GM23338 (cell line): ENCODE measurements at regions not wholly inside any gene's neighbourhood (a gene's known extent, or its start where the extent isn't known, plus 50 kb on each side); places are given as distances from the start of the nearest gene placed in this dataset.

ENCODE experiments used
- ATAC-seq: fragments of 200-7000 bp; cut with Tn5 transposase; 3 replicates; pipeline ENCODE4 v1.9.1; 2020
- DNase-seq: peaks from one replicate; pipeline ENCODE4 v3.0.0-alpha.2; 2015; ENCODE audit warnings: low spot score
- H2AFZ ChIP-seq: fragments of 200-600 bp; sonication (generic); 2 replicates; pipeline ENCODE4 v1.8.0; 2016; ENCODE audit warnings: antibody characterized with exemption, mild to moderate bottlenecking, moderate library complexity
- H3F3A ChIP-seq: fragments of 200-600 bp; sonication (generic); replicated peaks from 2 replicates; pipeline ENCODE4 v1.8.0; 2017; ENCODE audit warnings: antibody characterized with exemption, mixed run types, low read depth
- H3K27ac ChIP-seq: fragments of 200-600 bp; sonication (generic); 2 replicates; pipeline ENCODE4 v1.6.1; 2016; ENCODE audit warnings: low read depth
- H3K27me3 ChIP-seq: fragments of 200-600 bp; sonication (generic); 2 replicates; pipeline ENCODE4 v1.8.0; 2016; ENCODE audit warnings: mild to moderate bottlenecking, mixed run types, moderate library complexity; ENCODE audit not compliant: insufficient read depth
- H3K36me3 ChIP-seq: fragments of 200-600 bp; sonication (generic); 2 replicates; pipeline ENCODE4 v1.8.0; 2016; ENCODE audit warnings: mild to moderate bottlenecking; ENCODE audit not compliant: insufficient read depth
- H3K4me1 ChIP-seq: fragments of 200-600 bp; sonication (generic); 2 replicates; pipeline ENCODE4 v1.8.0; 2016; ENCODE audit warnings: mild to moderate bottlenecking, moderate library complexity; ENCODE audit not compliant: insufficient read depth
- H3K4me2 ChIP-seq: fragments of 200-600 bp; sonication (generic); 2 replicates; pipeline ENCODE4 v1.7.1; 2017; ENCODE audit warnings: mixed run types
- H3K4me3 ChIP-seq: fragments of 200-600 bp; sonication (generic); 2 replicates; pipeline ENCODE4 v1.6.1; 2016; ENCODE audit warnings: mixed run types
- H3K79me2 ChIP-seq: fragments of 200-600 bp; sonication (generic); replicated peaks from 2 replicates; pipeline ENCODE4 v1.8.0; 2017; ENCODE audit warnings: mild to moderate bottlenecking; ENCODE audit not compliant: insufficient read depth
- H3K9me2 ChIP-seq: fragments of 200-600 bp; sonication (generic); 2 replicates; pipeline ENCODE4 v1.8.0; 2017; ENCODE audit not compliant: insufficient read depth
- H4K20me1 ChIP-seq: fragments of 200-600 bp; sonication (generic); replicated peaks from 2 replicates; pipeline ENCODE4 v1.8.0; 2017; ENCODE audit warnings: mild to moderate bottlenecking; ENCODE audit not compliant: insufficient read depth
- H3K27ac Mint-ChIP-seq: 2 replicates; pipeline ENCODE4 v1.8.0; 2020; ENCODE audit warnings: inconsistent platforms, mild to moderate bottlenecking, moderate library complexity, mixed read lengths
- H3K27me3 Mint-ChIP-seq: 3 replicates; pipeline ENCODE4 v1.8.0; 2022; ENCODE audit warnings: low read depth, mild to moderate bottlenecking, moderate library complexity, mixed read lengths, inconsistent platforms; ENCODE audit not compliant: insufficient read depth, poor library complexity
- H3K36me3 Mint-ChIP-seq: 3 replicates; pipeline ENCODE4 v1.8.0; 2021; ENCODE audit warnings: low read depth, mild to moderate bottlenecking, inconsistent platforms, moderate library complexity, mixed read lengths
- H3K4me1 Mint-ChIP-seq: 3 replicates; pipeline ENCODE4 v1.8.0; 2020; ENCODE audit warnings: mild to moderate bottlenecking, inconsistent platforms, mixed read lengths
- H3K4me3 Mint-ChIP-seq: 3 replicates; pipeline ENCODE4 v1.8.0; 2021; ENCODE audit warnings: moderate library complexity, mild to moderate bottlenecking, inconsistent platforms, mixed read lengths
- H3K9me3 Mint-ChIP-seq: 3 replicates; pipeline ENCODE4 v1.8.0; 2020; ENCODE audit warnings: moderate library complexity, mild to moderate bottlenecking, inconsistent platforms, mixed read lengths
- CREB1 ChIP-seq: fragments of 250-450 bp; sonication (Bioruptor Pico); IDR thresholded peaks from 2 replicates; pipeline ENCODE4 v1.5.0; 2020; ENCODE audit warnings: low read depth, mild to moderate bottlenecking, moderate library complexity
- EZH2 ChIP-seq: fragments of 200-600 bp; sonication (generic); IDR thresholded peaks from one replicate; pipeline ENCODE4 v1.8.0; 2017; ENCODE audit warnings: antibody characterized with exemption, mild to moderate bottlenecking, low read depth; ENCODE audit not compliant: unreplicated experiment
- EZH2phosphoT487 ChIP-seq: fragments of 200-600 bp; sonication (generic); IDR thresholded peaks from one replicate; pipeline ENCODE4 v1.8.1; 2018; ENCODE audit warnings: antibody characterized with exemption; ENCODE audit not compliant: unreplicated experiment
- JUNB ChIP-seq: IDR thresholded peaks from one replicate; pipeline ENCODE4 v1.6.1; 2016; ENCODE audit warnings: antibody characterized with exemption; ENCODE audit not compliant: unreplicated experiment
- NANOG ChIP-seq: IDR thresholded peaks from 2 replicates; pipeline ENCODE4 v1.6.1; 2016; ENCODE audit warnings: antibody characterized with exemption, borderline replicate concordance
- POLR2AphosphoS5 ChIP-seq: IDR thresholded peaks from 2 replicates; pipeline ENCODE4 v1.6.1; 2016; ENCODE audit warnings: antibody characterized with exemption, low read depth
- STAT1 ChIP-seq: IDR thresholded peaks from one replicate; pipeline ENCODE4 v1.6.1; 2016; ENCODE audit warnings: antibody characterized with exemption; ENCODE audit not compliant: unreplicated experiment
- ZNF114 ChIP-seq: fragments of 250-450 bp; sonication (Bioruptor Pico); IDR thresholded peaks from 2 replicates; pipeline ENCODE4 v1.5.0; 2020; ENCODE audit warnings: mild to moderate bottlenecking, moderate library complexity
- ZNF331 ChIP-seq: fragments of 250-450 bp; sonication (Bioruptor Pico); IDR thresholded peaks from 2 replicates; pipeline ENCODE4 v1.5.0; 2020; ENCODE audit warnings: low read depth, mild to moderate bottlenecking, moderate library complexity
- TF ChIP-seq, protein P1 (sequence below): IDR thresholded peaks from 2 replicates; pipeline ENCODE4 v1.6.1; 2016; ENCODE audit warnings: antibody characterized with exemption
- TF ChIP-seq, protein P2 (sequence below): IDR thresholded peaks from one replicate; pipeline ENCODE4 v1.6.1; 2018; ENCODE audit warnings: antibody characterized with exemption; ENCODE audit not compliant: unreplicated experiment
- TF ChIP-seq, protein P3 (sequence below): fragments of 250-450 bp; sonication (Bioruptor Pico); IDR thresholded peaks from 2 replicates; pipeline ENCODE4 v1.5.0; 2020; ENCODE audit warnings: mild to moderate bottlenecking, moderate library complexity
- TF ChIP-seq, protein P4 (sequence below), 2 experiments: fragments of 200-600 bp in 1 of 2; sonication (generic) in 1 of 2; conservative IDR thresholded peaks; 2 replicates each; pipeline versions ENCODE4 v1.5.1 to v1.6.1; 2016 to 2017; ENCODE audit warnings: antibody characterized with exemption in 2 of 2, low read depth in 2 of 2, mild to moderate bottlenecking in 2 of 2, moderate library complexity in 1 of 2

DNA sequence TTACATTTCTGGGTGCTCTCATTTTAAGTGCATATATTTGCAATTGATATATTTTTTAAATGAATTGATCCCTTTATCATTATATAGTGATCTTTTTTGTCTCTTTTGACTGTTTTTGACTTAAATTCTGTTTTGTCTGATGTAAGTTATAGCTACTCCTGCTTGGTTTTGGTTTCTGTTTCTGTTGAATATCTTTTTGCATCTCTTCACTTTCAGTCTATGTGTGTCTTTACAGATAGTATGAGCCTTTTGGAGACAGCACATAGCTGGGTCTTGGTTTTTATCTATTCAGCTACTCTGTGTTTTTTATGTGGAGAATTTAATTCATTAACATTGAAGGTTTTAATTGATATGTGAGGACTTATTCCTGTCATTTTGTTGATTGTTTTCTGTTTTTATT is 311.3 kb downstream of the SPATA31D1 start:
- no peak for ATAC-seq
- Histone ChIP-seq H4K20me1 (no peaks in the 10 kb centered on the region), H3F3A (no peaks in the 10 kb centered on the region), H3K4me3 (no peak overlapping the region), H3K27ac (no peak overlapping the region), H3K4me1 (no peaks in the 10 kb centered on the region), H3K27me3 (no peaks in the 10 kb centered on the region), H3K36me3 (no peaks in the 10 kb centered on the region), H3K79me2 (no peaks in the 10 kb centered on the region), H3K9me2 (no peaks in the 10 kb centered on the region), H2AFZ (no peak overlapping the region), H3K4me2 (no peak overlapping the region)
- Mint-ChIP-seq H3K4me3 (no peak overlapping the region), H3K36me3 (no peaks in the 10 kb centered on the region), H3K4me1 (peaks cover 2% of the 10 kb centered on the region; the same call in 1 of the 3 replicates), H3K9me3 (no peaks in the 10 kb centered on the region), H3K27ac (no peak overlapping the region), H3K27me3 (no peaks in the 10 kb centered on the region)
- TF ChIP-seq CREB1 (CRISPR knock-in tag) (no peak), ZNF331 (CRISPR knock-in tag) (no peak), JUNB (no peak), ZNF114 (CRISPR knock-in tag) (no peak), EZH2phosphoT487 (no peak), POLR2AphosphoS5 (no peak), NANOG (no peak), STAT1 (no peak), EZH2 (no peak)
- TF ChIP-seq, protein P1, sequence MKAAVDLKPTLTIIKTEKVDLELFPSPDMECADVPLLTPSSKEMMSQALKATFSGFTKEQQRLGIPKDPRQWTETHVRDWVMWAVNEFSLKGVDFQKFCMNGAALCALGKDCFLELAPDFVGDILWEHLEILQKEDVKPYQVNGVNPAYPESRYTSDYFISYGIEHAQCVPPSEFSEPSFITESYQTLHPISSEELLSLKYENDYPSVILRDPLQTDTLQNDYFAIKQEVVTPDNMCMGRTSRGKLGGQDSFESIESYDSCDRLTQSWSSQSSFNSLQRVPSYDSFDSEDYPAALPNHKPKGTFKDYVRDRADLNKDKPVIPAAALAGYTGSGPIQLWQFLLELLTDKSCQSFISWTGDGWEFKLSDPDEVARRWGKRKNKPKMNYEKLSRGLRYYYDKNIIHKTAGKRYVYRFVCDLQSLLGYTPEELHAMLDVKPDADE = no peak
- TF ChIP-seq, protein P2, sequence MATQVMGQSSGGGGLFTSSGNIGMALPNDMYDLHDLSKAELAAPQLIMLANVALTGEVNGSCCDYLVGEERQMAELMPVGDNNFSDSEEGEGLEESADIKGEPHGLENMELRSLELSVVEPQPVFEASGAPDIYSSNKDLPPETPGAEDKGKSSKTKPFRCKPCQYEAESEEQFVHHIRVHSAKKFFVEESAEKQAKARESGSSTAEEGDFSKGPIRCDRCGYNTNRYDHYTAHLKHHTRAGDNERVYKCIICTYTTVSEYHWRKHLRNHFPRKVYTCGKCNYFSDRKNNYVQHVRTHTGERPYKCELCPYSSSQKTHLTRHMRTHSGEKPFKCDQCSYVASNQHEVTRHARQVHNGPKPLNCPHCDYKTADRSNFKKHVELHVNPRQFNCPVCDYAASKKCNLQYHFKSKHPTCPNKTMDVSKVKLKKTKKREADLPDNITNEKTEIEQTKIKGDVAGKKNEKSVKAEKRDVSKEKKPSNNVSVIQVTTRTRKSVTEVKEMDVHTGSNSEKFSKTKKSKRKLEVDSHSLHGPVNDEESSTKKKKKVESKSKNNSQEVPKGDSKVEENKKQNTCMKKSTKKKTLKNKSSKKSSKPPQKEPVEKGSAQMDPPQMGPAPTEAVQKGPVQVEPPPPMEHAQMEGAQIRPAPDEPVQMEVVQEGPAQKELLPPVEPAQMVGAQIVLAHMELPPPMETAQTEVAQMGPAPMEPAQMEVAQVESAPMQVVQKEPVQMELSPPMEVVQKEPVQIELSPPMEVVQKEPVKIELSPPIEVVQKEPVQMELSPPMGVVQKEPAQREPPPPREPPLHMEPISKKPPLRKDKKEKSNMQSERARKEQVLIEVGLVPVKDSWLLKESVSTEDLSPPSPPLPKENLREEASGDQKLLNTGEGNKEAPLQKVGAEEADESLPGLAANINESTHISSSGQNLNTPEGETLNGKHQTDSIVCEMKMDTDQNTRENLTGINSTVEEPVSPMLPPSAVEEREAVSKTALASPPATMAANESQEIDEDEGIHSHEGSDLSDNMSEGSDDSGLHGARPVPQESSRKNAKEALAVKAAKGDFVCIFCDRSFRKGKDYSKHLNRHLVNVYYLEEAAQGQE = no peak
- TF ChIP-seq, protein P3, sequence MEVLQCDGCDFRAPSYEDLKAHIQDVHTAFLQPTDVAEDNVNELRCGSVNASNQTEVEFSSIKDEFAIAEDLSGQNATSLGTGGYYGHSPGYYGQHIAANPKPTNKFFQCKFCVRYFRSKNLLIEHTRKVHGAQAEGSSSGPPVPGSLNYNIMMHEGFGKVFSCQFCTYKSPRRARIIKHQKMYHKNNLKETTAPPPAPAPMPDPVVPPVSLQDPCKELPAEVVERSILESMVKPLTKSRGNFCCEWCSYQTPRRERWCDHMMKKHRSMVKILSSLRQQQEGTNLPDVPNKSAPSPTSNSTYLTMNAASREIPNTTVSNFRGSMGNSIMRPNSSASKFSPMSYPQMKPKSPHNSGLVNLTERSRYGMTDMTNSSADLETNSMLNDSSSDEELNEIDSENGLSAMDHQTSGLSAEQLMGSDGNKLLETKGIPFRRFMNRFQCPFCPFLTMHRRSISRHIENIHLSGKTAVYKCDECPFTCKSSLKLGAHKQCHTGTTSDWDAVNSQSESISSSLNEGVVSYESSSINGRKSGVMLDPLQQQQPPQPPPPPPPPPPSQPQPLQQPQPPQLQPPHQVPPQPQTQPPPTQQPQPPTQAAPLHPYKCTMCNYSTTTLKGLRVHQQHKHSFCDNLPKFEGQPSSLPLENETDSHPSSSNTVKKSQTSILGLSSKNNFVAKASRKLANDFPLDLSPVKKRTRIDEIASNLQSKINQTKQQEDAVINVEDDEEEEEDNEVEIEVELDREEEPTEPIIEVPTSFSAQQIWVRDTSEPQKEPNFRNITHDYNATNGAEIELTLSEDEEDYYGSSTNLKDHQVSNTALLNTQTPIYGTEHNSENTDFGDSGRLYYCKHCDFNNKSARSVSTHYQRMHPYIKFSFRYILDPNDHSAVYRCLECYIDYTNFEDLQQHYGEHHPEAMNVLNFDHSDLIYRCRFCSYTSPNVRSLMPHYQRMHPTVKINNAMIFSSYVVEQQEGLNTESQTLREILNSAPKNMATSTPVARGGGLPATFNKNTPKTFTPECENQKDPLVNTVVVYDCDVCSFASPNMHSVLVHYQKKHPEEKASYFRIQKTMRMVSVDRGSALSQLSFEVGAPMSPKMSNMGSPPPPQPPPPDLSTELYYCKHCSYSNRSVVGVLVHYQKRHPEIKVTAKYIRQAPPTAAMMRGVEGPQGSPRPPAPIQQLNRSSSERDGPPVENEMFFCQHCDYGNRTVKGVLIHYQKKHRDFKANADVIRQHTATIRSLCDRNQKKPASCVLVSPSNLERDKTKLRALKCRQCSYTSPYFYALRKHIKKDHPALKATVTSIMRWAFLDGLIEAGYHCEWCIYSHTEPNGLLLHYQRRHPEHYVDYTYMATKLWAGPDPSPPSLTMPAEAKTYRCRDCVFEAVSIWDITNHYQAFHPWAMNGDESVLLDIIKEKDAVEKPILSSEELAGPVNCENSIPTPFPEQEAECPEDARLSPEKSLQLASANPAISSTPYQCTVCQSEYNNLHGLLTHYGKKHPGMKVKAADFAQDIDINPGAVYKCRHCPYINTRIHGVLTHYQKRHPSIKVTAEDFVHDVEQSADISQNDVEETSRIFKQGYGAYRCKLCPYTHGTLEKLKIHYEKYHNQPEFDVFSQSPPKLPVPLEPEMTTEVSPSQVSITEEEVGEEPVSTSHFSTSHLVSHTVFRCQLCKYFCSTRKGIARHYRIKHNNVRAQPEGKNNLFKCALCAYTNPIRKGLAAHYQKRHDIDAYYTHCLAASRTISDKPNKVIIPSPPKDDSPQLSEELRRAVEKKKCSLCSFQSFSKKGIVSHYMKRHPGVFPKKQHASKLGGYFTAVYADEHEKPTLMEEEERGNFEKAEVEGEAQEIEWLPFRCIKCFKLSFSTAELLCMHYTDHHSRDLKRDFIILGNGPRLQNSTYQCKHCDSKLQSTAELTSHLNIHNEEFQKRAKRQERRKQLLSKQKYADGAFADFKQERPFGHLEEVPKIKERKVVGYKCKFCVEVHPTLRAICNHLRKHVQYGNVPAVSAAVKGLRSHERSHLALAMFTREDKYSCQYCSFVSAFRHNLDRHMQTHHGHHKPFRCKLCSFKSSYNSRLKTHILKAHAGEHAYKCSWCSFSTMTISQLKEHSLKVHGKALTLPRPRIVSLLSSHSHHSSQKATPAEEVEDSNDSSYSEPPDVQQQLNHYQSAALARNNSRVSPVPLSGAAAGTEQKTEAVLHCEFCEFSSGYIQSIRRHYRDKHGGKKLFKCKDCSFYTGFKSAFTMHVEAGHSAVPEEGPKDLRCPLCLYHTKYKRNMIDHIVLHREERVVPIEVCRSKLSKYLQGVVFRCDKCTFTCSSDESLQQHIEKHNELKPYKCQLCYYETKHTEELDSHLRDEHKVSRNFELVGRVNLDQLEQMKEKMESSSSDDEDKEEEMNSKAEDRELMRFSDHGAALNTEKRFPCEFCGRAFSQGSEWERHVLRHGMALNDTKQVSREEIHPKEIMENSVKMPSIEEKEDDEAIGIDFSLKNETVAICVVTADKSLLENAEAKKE (CRISPR knock-in tag) = no peak
- TF ChIP-seq, protein P4, sequence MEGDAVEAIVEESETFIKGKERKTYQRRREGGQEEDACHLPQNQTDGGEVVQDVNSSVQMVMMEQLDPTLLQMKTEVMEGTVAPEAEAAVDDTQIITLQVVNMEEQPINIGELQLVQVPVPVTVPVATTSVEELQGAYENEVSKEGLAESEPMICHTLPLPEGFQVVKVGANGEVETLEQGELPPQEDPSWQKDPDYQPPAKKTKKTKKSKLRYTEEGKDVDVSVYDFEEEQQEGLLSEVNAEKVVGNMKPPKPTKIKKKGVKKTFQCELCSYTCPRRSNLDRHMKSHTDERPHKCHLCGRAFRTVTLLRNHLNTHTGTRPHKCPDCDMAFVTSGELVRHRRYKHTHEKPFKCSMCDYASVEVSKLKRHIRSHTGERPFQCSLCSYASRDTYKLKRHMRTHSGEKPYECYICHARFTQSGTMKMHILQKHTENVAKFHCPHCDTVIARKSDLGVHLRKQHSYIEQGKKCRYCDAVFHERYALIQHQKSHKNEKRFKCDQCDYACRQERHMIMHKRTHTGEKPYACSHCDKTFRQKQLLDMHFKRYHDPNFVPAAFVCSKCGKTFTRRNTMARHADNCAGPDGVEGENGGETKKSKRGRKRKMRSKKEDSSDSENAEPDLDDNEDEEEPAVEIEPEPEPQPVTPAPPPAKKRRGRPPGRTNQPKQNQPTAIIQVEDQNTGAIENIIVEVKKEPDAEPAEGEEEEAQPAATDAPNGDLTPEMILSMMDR (conservative IDR thresholded peaks at IDR 0.05; ENCODE audit: low read depth in 2 of 2) = no peak
- DNase-seq = no peak
